ENCODE measurements at regions not wholly inside any gene's neighbourhood (a gene's known extent, or its start where the extent isn't known, plus 50 kb on each side); places are given as distances from the start of the nearest gene placed in this dataset.

GRCh38 chr11:104526006-104526405, 362.1 kb upstream of the PDGFD start:
- Histone ChIP-seq H2AFZ (ENCODE audit: low read depth, low read length) (no peak overlapping the region), H3K79me2 (ENCODE audit: low read length) (no peaks in the 10 kb centered on the region), H3K4me3 (ENCODE audit: low read length) (no peak overlapping the region), H3K4me2 (ENCODE audit: low read length) (no peak overlapping the region), H4K20me1 (ENCODE audit: insufficient read depth, low read length) (no peaks in the 10 kb centered on the region), H3K9me3 (ENCODE audit: insufficient read depth, low read length) (no peaks in the 10 kb centered on the region), H3K27me3 (ENCODE audit: low read depth, low read length) (no peaks in the 10 kb centered on the region), H3K9ac (ENCODE audit: low read length) (no peak overlapping the region), H3K27ac (ENCODE audit: low read length) (no peak overlapping the region), H3K36me3 (replicated peaks; ENCODE audit: low read depth, low read length) (no peaks in the 10 kb centered on the region), H3K4me1 (ENCODE audit: low read length) (no peaks in the 10 kb centered on the region)
- TF ChIP-seq EZH2phosphoT487 (IDR thresholded peaks at IDR 0.05; ENCODE audit: low read depth) (no peak), CTCF (IDR thresholded peaks at IDR 0.05; ENCODE audit: low read depth, low read length) (no peak)

GRCh38 chr11:104525416-104525815, 361.5 kb upstream of the PDGFD start:
- Histone ChIP-seq H3K4me2 (ENCODE audit: low read length) (no peak overlapping the region), H4K20me1 (ENCODE audit: insufficient read depth, low read length) (no peaks in the 10 kb centered on the region), H3K79me2 (ENCODE audit: low read length) (no peaks in the 10 kb centered on the region), H3K36me3 (replicated peaks; ENCODE audit: low read depth, low read length) (no peaks in the 10 kb centered on the region), H3K4me1 (ENCODE audit: low read length) (no peaks in the 10 kb centered on the region), H2AFZ (ENCODE audit: low read depth, low read length) (no peak overlapping the region), H3K27me3 (ENCODE audit: low read depth, low read length) (no peaks in the 10 kb centered on the region), H3K4me3 (ENCODE audit: low read length) (no peak overlapping the region), H3K27ac (ENCODE audit: low read length) (no peak overlapping the region), H3K9ac (ENCODE audit: low read length) (no peak overlapping the region), H3K9me3 (ENCODE audit: insufficient read depth, low read length) (no peaks in the 10 kb centered on the region)
- TF ChIP-seq EZH2phosphoT487 (IDR thresholded peaks at IDR 0.05; ENCODE audit: low read depth) = no peak
- no peak for TF ChIP-seq CTCF (IDR thresholded peaks at IDR 0.05; ENCODE audit: low read depth, low read length)

GRCh38 chr11:104524254-104524653, 360.3 kb upstream of the PDGFD start:
- Histone ChIP-seq H2AFZ (ENCODE audit: low read depth, low read length) (no peak overlapping the region), H3K4me3 (ENCODE audit: low read length) (no peak overlapping the region), H3K4me2 (ENCODE audit: low read length) (no peak overlapping the region), H4K20me1 (ENCODE audit: insufficient read depth, low read length) (no peaks in the 10 kb centered on the region), H3K36me3 (replicated peaks; ENCODE audit: low read depth, low read length) (no peaks in the 10 kb centered on the region), H3K4me1 (ENCODE audit: low read length) (no peaks in the 10 kb centered on the region), H3K79me2 (ENCODE audit: low read length) (no peaks in the 10 kb centered on the region), H3K27me3 (ENCODE audit: low read depth, low read length) (no peaks in the 10 kb centered on the region), H3K9ac (ENCODE audit: low read length) (no peak overlapping the region), H3K9me3 (ENCODE audit: insufficient read depth, low read length) (no peaks in the 10 kb centered on the region), H3K27ac (ENCODE audit: low read length) (no peak overlapping the region)
- TF ChIP-seq EZH2phosphoT487 (IDR thresholded peaks at IDR 0.05; ENCODE audit: low read depth) = no peak
- TF ChIP-seq CTCF (IDR thresholded peaks at IDR 0.05; ENCODE audit: low read depth, low read length) = no peak

GRCh38 chr11:104523611-104524010, 359.7 kb upstream of the PDGFD start:
- Histone ChIP-seq H2AFZ (ENCODE audit: low read depth, low read length) (no peak overlapping the region), H3K9me3 (ENCODE audit: insufficient read depth, low read length) (no peaks in the 10 kb centered on the region), H3K4me3 (ENCODE audit: low read length) (no peak overlapping the region), H4K20me1 (ENCODE audit: insufficient read depth, low read length) (no peaks in the 10 kb centered on the region), H3K4me2 (ENCODE audit: low read length) (no peak overlapping the region), H3K9ac (ENCODE audit: low read length) (no peak overlapping the region), H3K4me1 (ENCODE audit: low read length) (no peaks in the 10 kb centered on the region), H3K36me3 (replicated peaks; ENCODE audit: low read depth, low read length) (no peaks in the 10 kb centered on the region), H3K79me2 (ENCODE audit: low read length) (no peaks in the 10 kb centered on the region), H3K27me3 (ENCODE audit: low read depth, low read length) (no peaks in the 10 kb centered on the region), H3K27ac (ENCODE audit: low read length) (no peak overlapping the region)
- TF ChIP-seq EZH2phosphoT487 (IDR thresholded peaks at IDR 0.05; ENCODE audit: low read depth) (no peak), CTCF (IDR thresholded peaks at IDR 0.05; ENCODE audit: low read depth, low read length) (no peak)

All from OCI-LY3 (cell line).